HepG2 (cell line): ENCODE measurements at regions not wholly inside any gene's neighbourhood (a gene's known extent, or its start where the extent isn't known, plus 50 kb on each side); places are given as distances from the start of the nearest gene placed in this dataset.

Experiments
- ATAC-seq: fragments of 200-7000 bp; cut with Tn5 transposase; 3 replicates; pipeline ENCODE4 v1.9.1; 2020; ENCODE audit warnings: mild to moderate bottlenecking, moderate library complexity
- BruUV-seq: library from RNA; stranded (reverse); fragments of 400-500 nt; replicated peaks from 2 replicates; lab custom pipeline; 2021; lab: Mats Ljungman, UMichigan
- CTCF ChIA-PET: fragments of 300-600 bp; formaldehyde crosslinking; extraction: SDS; loops from one replicate; lab custom pipeline; 2021; ENCODE audit warnings: low total read pairs, inconsistent platforms, low intra/inter-chr PET ratio; lab: Yijun Ruan, JAX
- POLR2A ChIA-PET: fragments of 350-600 bp; sonication (Branson Sonifier 250); formaldehyde crosslinking; loops from one replicate; lab custom pipeline; 2020; ENCODE audit warnings: antibody characterized with exemption, inconsistent platforms; lab: Yijun Ruan, JAX
- DNase-seq: peaks from one replicate; pipeline ENCODE4 v3.0.0-alpha.2; 2015; ENCODE audit warnings: low spot score
- FAIRE-seq: peaks from 3 replicates; lab custom pipeline; 2011; peaks lifted over from hg19 to GRCh38; lab: Jason Lieb, UNC
- H2AFZ ChIP-seq: one replicate; pipeline ENCODE4 v1.6.1; 2011; ENCODE audit warnings: low read length, inconsistent platforms
- H3K27ac ChIP-seq: fragments of 300-600 bp; 3 replicates; pipeline ENCODE4 v1.8.0; 2011; ENCODE audit warnings: mixed run types, mild to moderate bottlenecking, mixed read lengths, low read length, inconsistent platforms; ENCODE audit not compliant: insufficient read depth; ENCODE audit errors: extremely low read length
- H3K27me3 ChIP-seq, 2 experiments: fragments of 200-600 bp in 1 of 2; 2 replicates in 1 of 2; 3 replicates in 1 of 2; pipeline versions ENCODE4 v1.6.0 to v1.8.0; 2011; ENCODE audit warnings: low read length in 2 of 2, mild to moderate bottlenecking in 2 of 2, moderate library complexity in 2 of 2, inconsistent platforms in 1 of 2; ENCODE audit not compliant: insufficient read depth in 2 of 2, control insufficient read depth in 1 of 2
- H3K36me3 ChIP-seq, 2 experiments: fragments of 200-600 bp in 1 of 2; replicated peaks in 1 of 2; 2 replicates in 1 of 2; 3 replicates in 1 of 2; pipeline versions ENCODE4 v1.5.1 to v1.8.0; 2011; ENCODE audit warnings: low read length in 2 of 2, inconsistent platforms in 1 of 2; ENCODE audit not compliant: insufficient read depth in 2 of 2, control insufficient read depth in 1 of 2
- H3K4me1 ChIP-seq: 2 replicates; pipeline ENCODE4 v1.5.1; 2012; ENCODE audit warnings: low read length, inconsistent platforms; ENCODE audit not compliant: insufficient read depth
- H3K4me2 ChIP-seq: 2 replicates; pipeline ENCODE4 v1.6.0; 2011; ENCODE audit warnings: low read depth, low read length, inconsistent platforms
- H3K4me3 ChIP-seq, 3 experiments: fragments of 200-600 bp in 1 of 3; sonication (generic), shearing (Covaris generic) in 1 of 3; replicated peaks in 1 of 3; 2 replicates each; pipeline ENCODE4 v1.5.1; 2011 to 2016; ENCODE audit warnings: low read length in 3 of 3, inconsistent platforms in 2 of 3, low read depth in 2 of 3, mild to moderate bottlenecking in 2 of 3, control low read depth in 1 of 3, mixed read lengths in 1 of 3; ENCODE audit not compliant: insufficient read depth in 1 of 3
- H3K79me2 ChIP-seq: one replicate; pipeline ENCODE4 v1.6.1; 2011; ENCODE audit warnings: low read length, inconsistent platforms; ENCODE audit not compliant: insufficient read depth
- H3K9ac ChIP-seq: 2 replicates; pipeline ENCODE4 v1.6.0; 2011; ENCODE audit warnings: mild to moderate bottlenecking, low read depth, low read length, inconsistent platforms; ENCODE audit not compliant: insufficient read depth
- H3K9me3 ChIP-seq: 2 replicates; pipeline ENCODE4 v1.5.1; 2012; ENCODE audit warnings: mild to moderate bottlenecking, low read length
- H4K20me1 ChIP-seq: 2 replicates; pipeline ENCODE4 v1.6.0; 2011; ENCODE audit warnings: inconsistent platforms, mild to moderate bottlenecking, low read length, moderate library complexity; ENCODE audit not compliant: insufficient read depth
- CC2D1A ChIP-seq: sonication (generic); formaldehyde crosslinking; IDR thresholded peaks from 2 replicates; pipeline ENCODE4 v1.8.1; 2023; ENCODE audit warnings: mild to moderate bottlenecking, missing genetic modification reagents
- DNMT1 ChIP-seq: sonication (generic); formaldehyde crosslinking; IDR thresholded peaks from 2 replicates; pipeline ENCODE4 v1.5.1; 2020; ENCODE audit warnings: mild to moderate bottlenecking, missing genetic modification reagents
- KLF9 ChIP-seq: IDR thresholded peaks from 2 replicates; pipeline ENCODE4 v1.6.1; 2016; ENCODE audit warnings: low read depth
- MTA3 ChIP-seq: sonication (generic); formaldehyde crosslinking; IDR thresholded peaks from 2 replicates; pipeline ENCODE4 v1.4.0; 2020; ENCODE audit warnings: missing genetic modification reagents
- MXI1 ChIP-seq: IDR thresholded peaks from 3 replicates; pipeline ENCODE4 v1.6.1; 2012; ENCODE audit warnings: low read depth, low read length, inconsistent platforms, borderline replicate concordance
- NRL ChIP-seq: sonication (generic); formaldehyde crosslinking; IDR thresholded peaks from 2 replicates; pipeline ENCODE4 v1.5.0; 2020; ENCODE audit warnings: missing genetic modification reagents, mild to moderate bottlenecking, moderate library complexity, borderline replicate concordance
- RFX3 ChIP-seq: IDR thresholded peaks from 2 replicates; pipeline ENCODE4 v1.6.1; 2016; ENCODE audit warnings: missing biosample characterization, missing genetic modification reagents
- SMAD3 ChIP-seq: sonication (generic); formaldehyde crosslinking; IDR thresholded peaks from 2 replicates; pipeline ENCODE4 v1.4.0; 2020; ENCODE audit warnings: missing genetic modification reagents
- SMC3 ChIP-seq: IDR thresholded peaks from 2 replicates; pipeline ENCODE4 v1.6.1; 2011; ENCODE audit warnings: low read length, improper control_type of control experiment
- SPEN ChIP-seq: sonication (generic); formaldehyde crosslinking; IDR thresholded peaks from 2 replicates; pipeline ENCODE4 v1.5.1; 2020; ENCODE audit warnings: low read depth, mild to moderate bottlenecking, missing genetic modification reagents
- TAF15 ChIP-seq: fragments of 200-400 bp; formaldehyde crosslinking; IDR thresholded peaks from one replicate; pipeline ENCODE4 v1.6.1; 2018; ENCODE audit warnings: mild to moderate bottlenecking, low read depth, low read length; ENCODE audit not compliant: poor library complexity, severe bottlenecking
- U2AF1 ChIP-seq: fragments of 200-400 bp; formaldehyde crosslinking; optimal IDR thresholded peaks from 2 replicates; pipeline ENCODE3; 2017; ENCODE audit warnings: mild to moderate bottlenecking, low read depth, low read length
- YY1 ChIP-seq: IDR thresholded peaks from 2 replicates; pipeline ENCODE4 v1.6.1; 2011; ENCODE audit warnings: low read length, low read depth, moderate library complexity, mild to moderate bottlenecking; ENCODE audit not compliant: insufficient read depth, insufficient replicate concordance
- ZFP90 ChIP-seq: sonication (generic); formaldehyde crosslinking; IDR thresholded peaks from 2 replicates; pipeline ENCODE4 v1.8.0; 2022; ENCODE audit warnings: missing genetic modification reagents, mild to moderate bottlenecking, inconsistent platforms, borderline replicate concordance
- ZNF235 ChIP-seq: sonication (generic); formaldehyde crosslinking; IDR thresholded peaks from 2 replicates; pipeline ENCODE4 v1.8.1; 2023; ENCODE audit warnings: mild to moderate bottlenecking, missing genetic modification reagents, borderline replicate concordance
- ZNF34 ChIP-seq: sonication (generic); formaldehyde crosslinking; IDR thresholded peaks from 2 replicates; pipeline ENCODE4 v1.4.0; 2020; ENCODE audit warnings: mild to moderate bottlenecking, missing genetic modification reagents, borderline replicate concordance
- ZNF441 ChIP-seq: sonication (generic); formaldehyde crosslinking; IDR thresholded peaks from 2 replicates; pipeline ENCODE4 v1.7.0; 2021; ENCODE audit warnings: missing genetic modification reagents, borderline replicate concordance
- ZNF567 ChIP-seq: sonication (generic); formaldehyde crosslinking; IDR thresholded peaks from 2 replicates; pipeline ENCODE4 v1.8.1; 2023; ENCODE audit warnings: mild to moderate bottlenecking, missing genetic modification reagents, borderline replicate concordance
- ZNF616 ChIP-seq: sonication (generic); formaldehyde crosslinking; IDR thresholded peaks from 2 replicates; pipeline ENCODE4 v1.5.0; 2020; ENCODE audit warnings: low read depth, mild to moderate bottlenecking, missing genetic modification reagents
- ZNF768 ChIP-seq: sonication (generic); formaldehyde crosslinking; IDR thresholded peaks from 2 replicates; pipeline ENCODE4 v1.4.0; 2020; ENCODE audit warnings: missing genetic modification reagents
- ZNF775 ChIP-seq: sonication (generic); formaldehyde crosslinking; IDR thresholded peaks from 2 replicates; pipeline ENCODE4 v1.4.0; 2020; ENCODE audit warnings: missing genetic modification reagents, mild to moderate bottlenecking, moderate library complexity, borderline replicate concordance
- WGBS: methylation state at CpG from one replicate; pipeline ENCODE4 v1.1.6; 2017; ENCODE audit warnings: low lambda C conversion rate; 5-methylcytosine and 5-hydroxymethylcytosine counted together
- in situ Hi-C: cut with HindIII; loops from 2 replicates; pipeline ENCODE4 v1.10.0; 2017; ENCODE audit warnings: low pct_unique_long_range_greater_than_20kb; ENCODE audit not compliant: extremely low pct_ligation_motif_present
- intact Hi-C: fragments of 100-400 bp; cut with micrococcal nuclease; formaldehyde crosslinking; loops from one replicate; pipeline ENCODE4 v1.10.0; 2022; ENCODE audit not compliant: unreplicated experiment
- TF ChIP-seq, protein P1 (sequence below): sonication (generic); formaldehyde crosslinking; IDR thresholded peaks from 2 replicates; pipeline ENCODE4 v1.4.0; 2020; ENCODE audit warnings: missing genetic modification reagents; ENCODE audit errors: not compliant biosample characterization

DNA sequence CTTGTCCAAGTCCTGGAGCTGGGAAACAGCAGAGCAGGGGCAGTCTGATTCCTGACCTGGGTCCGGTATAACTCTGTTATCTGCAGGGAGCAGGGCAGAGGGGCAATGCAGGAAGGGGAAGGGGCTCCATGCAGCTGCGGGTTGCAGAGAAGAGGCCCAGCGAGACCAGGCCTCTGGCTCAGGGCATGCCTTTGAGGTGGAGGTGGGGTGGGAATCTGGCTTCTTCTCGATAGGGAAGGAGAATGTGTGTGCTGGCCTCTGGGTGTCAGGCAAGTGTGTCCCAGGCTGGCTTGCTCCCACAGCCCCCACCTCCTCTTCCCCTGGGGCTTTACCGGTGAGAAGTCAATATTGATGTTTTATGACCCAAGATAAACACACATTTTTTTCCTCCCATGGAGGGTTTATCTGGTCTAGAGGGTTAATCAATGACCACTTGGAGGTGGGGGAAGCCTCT, 187.1 kb upstream of the HAAO start:
- intact Hi-C loops (loop anchor here (1.0 to 10.0 kb wide), 10 partner anchors 8 to 563 kb away; no protein-coding TSS in a partner anchor), in situ Hi-C loops (loop anchor here (5.0 kb wide), 3 partner anchors 43 to 248 kb away; partner anchors contain the start of gene ZFP36L2)
- Histone ChIP-seq H3K79me2 (no peaks in the 10 kb centered on the region), H3K9ac (peak overlapping the region; percentile 83), H4K20me1 (no peaks in the 10 kb centered on the region), H3K4me1 (peaks cover 98% of the 10 kb centered on the region), H3K4me2 (peak overlapping the region; percentile 79), H3K27me3 (no peaks in the 10 kb centered on the region), H3K36me3 (no peaks in the 10 kb centered on the region), H3K27ac (peak overlapping the region; percentile 93), H3K4me3 (peak overlapping the region in 2 of 3 experiments; percentile 18 to 56; a peak in 3 of 6 replicates), H2AFZ (no peak overlapping the region), H3K9me3 (no peaks in the 10 kb centered on the region)
- peak; percentile 74 for ATAC-seq
- FAIRE-seq: no peak
- DNase-seq: peak; percentile 100
- 0% methylated on average over 5 of the region's 5 CpGs for WGBS
- no TSS peak for BruUV-seq
- POLR2A ChIA-PET: interaction anchor here (0.6 to 12.9 kb wide), 52 partner anchors 9 to 484 kb away, joined by 3 to 555 read pairs (median 6); partner anchors contain the start of genes HAAO and ZFP36L2
- CTCF ChIA-PET: interaction anchor here (1.1 to 1.4 kb wide), 3 partner anchors 32 to 45 kb away, joined by 4 to 9 read pairs (median 4); no protein-coding TSS in a partner anchor
- TF ChIP-seq KLF9: peak; percentile 58; the same call in 1 of the 2 replicates
- TF ChIP-seq SPEN (CRISPR knock-in tag): peak; percentile 73
- TF ChIP-seq ZNF775: peak; percentile 94
- peak; percentile 55 for TF ChIP-seq SMC3
- TF ChIP-seq RFX3 (CRISPR knock-in tag): 0 out of 2 replicates have a peak, but pooled peaks have one; percentile 42
- no peak for TF ChIP-seq ZNF567 (CRISPR knock-in tag)
- TF ChIP-seq NRL: peak; percentile 61; the same call in 1 of the 2 replicates
- TF ChIP-seq SMAD3: peak; percentile 84
- peak; percentile 89 for TF ChIP-seq U2AF1
- peak; percentile 80; the same call in 2 of the 3 replicates for TF ChIP-seq MXI1
- no peak; the same call in 1 of the 2 replicates for TF ChIP-seq ZFP90 (CRISPR knock-in tag)
- no peak; the same call in 1 of the 2 replicates for TF ChIP-seq DNMT1 (CRISPR knock-in tag)
- TF ChIP-seq TAF15: no peak
- TF ChIP-seq ZNF768 (CRISPR knock-in tag): peak; percentile 38
- TF ChIP-seq, protein P1, sequence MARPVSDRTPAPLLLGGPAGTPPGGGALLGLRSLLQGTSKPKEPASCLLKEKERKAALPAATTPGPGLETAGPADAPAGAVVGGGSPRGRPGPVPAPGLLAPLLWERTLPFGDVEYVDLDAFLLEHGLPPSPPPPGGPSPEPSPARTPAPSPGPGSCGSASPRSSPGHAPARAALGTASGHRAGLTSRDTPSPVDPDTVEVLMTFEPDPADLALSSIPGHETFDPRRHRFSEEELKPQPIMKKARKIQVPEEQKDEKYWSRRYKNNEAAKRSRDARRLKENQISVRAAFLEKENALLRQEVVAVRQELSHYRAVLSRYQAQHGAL (CRISPR knock-in tag): peak; percentile 51
- TF ChIP-seq CC2D1A (CRISPR knock-in tag): no peak; the same call in 1 of the 2 replicates
- TF ChIP-seq ZNF441 (CRISPR knock-in tag): peak; percentile 65
- TF ChIP-seq MTA3 (CRISPR knock-in tag): no peak
- peak; percentile 79 for TF ChIP-seq YY1
- peak; percentile 46; the same call in 1 of the 2 replicates for TF ChIP-seq ZNF34 (CRISPR knock-in tag)
- TF ChIP-seq ZNF616 (CRISPR knock-in tag): peak; percentile 81; the same call in 1 of the 2 replicates
- TF ChIP-seq ZNF235: no peak
